ENCODE measurements at regions not wholly inside any gene's neighbourhood (a gene's known extent, or its start where the extent isn't known, plus 50 kb on each side); places are given as distances from the start of the nearest gene placed in this dataset.

GRCh38 chr15:99487337-99487730 is 78.5 kb upstream of the MEF2A start:
- TF ChIP-seq FOXM1 (IDR thresholded peaks at IDR 0.05; ENCODE audit: borderline replicate concordance, low read depth), result no peak
- TF ChIP-seq EP300 (IDR thresholded peaks at IDR 0.05; ENCODE audit: borderline replicate concordance), result no peak
- TF ChIP-seq CEBPB (IDR thresholded peaks at IDR 0.05), result no peak
- TF ChIP-seq RAD21 (IDR thresholded peaks at IDR 0.05; ENCODE audit: low read depth), result no peak
- TF ChIP-seq REST (IDR thresholded peaks at IDR 0.05; ENCODE audit: low read depth), result no peak
- no peak for TF ChIP-seq TAF1 (IDR thresholded peaks at IDR 0.05; ENCODE audit: low read depth)
- no peak for TF ChIP-seq YY1 (IDR thresholded peaks at IDR 0.05; ENCODE audit: low read depth)
- no peak for TF ChIP-seq TCF12 (IDR thresholded peaks at IDR 0.05; ENCODE audit: low read depth)
- TF ChIP-seq NFIC (IDR thresholded peaks at IDR 0.05), result no peak
- TF ChIP-seq TEAD4 (IDR thresholded peaks at IDR 0.05), result no peak
- no peak for TF ChIP-seq MAX (IDR thresholded peaks at IDR 0.05)
- TF ChIP-seq ZBTB7A (IDR thresholded peaks at IDR 0.05; ENCODE audit: low read depth), result no peak
- TF ChIP-seq USF1 (IDR thresholded peaks at IDR 0.05), result no peak
- no peak for TF ChIP-seq EGR1 (IDR thresholded peaks at IDR 0.05)

- no peak for TF ChIP-seq RAD21 (IDR thresholded peaks at IDR 0.05; ENCODE audit: low read depth)
- TF ChIP-seq EP300 (IDR thresholded peaks at IDR 0.05; ENCODE audit: borderline replicate concordance), result no peak
- no peak for TF ChIP-seq EGR1 (IDR thresholded peaks at IDR 0.05)
- no peak for TF ChIP-seq CEBPB (IDR thresholded peaks at IDR 0.05)
- TF ChIP-seq FOXM1 (IDR thresholded peaks at IDR 0.05; ENCODE audit: borderline replicate concordance, low read depth), result no peak
- no peak for TF ChIP-seq NFIC (IDR thresholded peaks at IDR 0.05)
- no peak for TF ChIP-seq TAF1 (IDR thresholded peaks at IDR 0.05; ENCODE audit: low read depth)
- no peak for TF ChIP-seq CREB1 (IDR thresholded peaks at IDR 0.05; ENCODE audit: low read depth)
- TF ChIP-seq MAX (IDR thresholded peaks at IDR 0.05), result no peak
Measured at GRCh38 chr15:99492275-99492674, 73.5 kb upstream of the MEF2A start.

- TF ChIP-seq CEBPB (IDR thresholded peaks at IDR 0.05) (no peak), NFIC (IDR thresholded peaks at IDR 0.05) (no peak), ZBTB7A (IDR thresholded peaks at IDR 0.05; ENCODE audit: low read depth) (no peak), TEAD4 (IDR thresholded peaks at IDR 0.05) (no peak), EGR1 (IDR thresholded peaks at IDR 0.05) (no peak), REST (IDR thresholded peaks at IDR 0.05; ENCODE audit: low read depth) (no peak), USF1 (IDR thresholded peaks at IDR 0.05) (no peak), CREB1 (IDR thresholded peaks at IDR 0.05; ENCODE audit: low read depth) (no peak), YY1 (IDR thresholded peaks at IDR 0.05; ENCODE audit: low read depth) (no peak), MAX (IDR thresholded peaks at IDR 0.05) (no peak)
Measured at GRCh38 chr15:99492716-99493115, 73.1 kb upstream of the MEF2A start.

GRCh38 chr15:99493461-99493860 is 72.3 kb upstream of the MEF2A start:
- no peak for TF ChIP-seq FOXM1 (IDR thresholded peaks at IDR 0.05; ENCODE audit: borderline replicate concordance, low read depth)
- no peak for TF ChIP-seq TAF1 (IDR thresholded peaks at IDR 0.05; ENCODE audit: low read depth)
- TF ChIP-seq REST (IDR thresholded peaks at IDR 0.05; ENCODE audit: low read depth), result no peak
- no peak for TF ChIP-seq CEBPB (IDR thresholded peaks at IDR 0.05)
- TF ChIP-seq NFIC (IDR thresholded peaks at IDR 0.05), result no peak
- no peak for TF ChIP-seq ZBTB7A (IDR thresholded peaks at IDR 0.05; ENCODE audit: low read depth)
- TF ChIP-seq MAX (IDR thresholded peaks at IDR 0.05), result no peak
- no peak for TF ChIP-seq TEAD4 (IDR thresholded peaks at IDR 0.05)
- no peak for TF ChIP-seq EGR1 (IDR thresholded peaks at IDR 0.05)
- no peak for TF ChIP-seq RAD21 (IDR thresholded peaks at IDR 0.05; ENCODE audit: low read depth)
- no peak for TF ChIP-seq YY1 (IDR thresholded peaks at IDR 0.05; ENCODE audit: low read depth)
- TF ChIP-seq TCF12 (IDR thresholded peaks at IDR 0.05; ENCODE audit: low read depth), result no peak
- no peak for TF ChIP-seq USF1 (IDR thresholded peaks at IDR 0.05)
- TF ChIP-seq EP300 (IDR thresholded peaks at IDR 0.05; ENCODE audit: borderline replicate concordance), result no peak
- no peak for TF ChIP-seq CREB1 (IDR thresholded peaks at IDR 0.05; ENCODE audit: low read depth)

All from Ishikawa (cell line).